PFSK-1 (cell line): ENCODE measurements at regions not wholly inside any gene's neighbourhood (a gene's known extent, or its start where the extent isn't known, plus 50 kb on each side); places are given as distances from the start of the nearest gene placed in this dataset.

Source experiments
- FOXP2 ChIP-seq: optimal IDR thresholded peaks from 2 replicates; pipeline ENCODE3; 2011; ENCODE audit warnings: borderline replicate concordance, control low read depth, inconsistent platforms; ENCODE audit not compliant: insufficient read depth; ENCODE audit errors: extremely low read length, extremely low read depth
- POLR2AphosphoS5 ChIP-seq: IDR thresholded peaks from 2 replicates; pipeline ENCODE4 v1.6.1; 2012; ENCODE audit warnings: low read depth, mild to moderate bottlenecking, control low read depth, low read length, moderate library complexity
- SIN3A ChIP-seq: IDR thresholded peaks from 2 replicates; pipeline ENCODE4 v1.6.1; 2012; ENCODE audit warnings: mild to moderate bottlenecking, low read length, moderate library complexity, borderline replicate concordance; ENCODE audit not compliant: insufficient read depth
- TAF1 ChIP-seq: IDR thresholded peaks from 2 replicates; pipeline ENCODE4 v1.6.1; 2012; ENCODE audit warnings: low read length, control low read depth, borderline replicate concordance; ENCODE audit not compliant: insufficient read depth
- TF ChIP-seq, protein P1 (sequence below), 2 experiments: IDR thresholded peaks; 2 replicates each; pipeline versions ENCODE4 v1.6.1 to v1.8.0; 2011 to 2012; ENCODE audit warnings: low read depth in 2 of 2, low read length in 2 of 2, control low read depth in 1 of 2, inconsistent platforms in 1 of 2, mild to moderate bottlenecking in 1 of 2, moderate library complexity in 1 of 2; ENCODE audit not compliant: insufficient read depth in 1 of 2

DNA sequence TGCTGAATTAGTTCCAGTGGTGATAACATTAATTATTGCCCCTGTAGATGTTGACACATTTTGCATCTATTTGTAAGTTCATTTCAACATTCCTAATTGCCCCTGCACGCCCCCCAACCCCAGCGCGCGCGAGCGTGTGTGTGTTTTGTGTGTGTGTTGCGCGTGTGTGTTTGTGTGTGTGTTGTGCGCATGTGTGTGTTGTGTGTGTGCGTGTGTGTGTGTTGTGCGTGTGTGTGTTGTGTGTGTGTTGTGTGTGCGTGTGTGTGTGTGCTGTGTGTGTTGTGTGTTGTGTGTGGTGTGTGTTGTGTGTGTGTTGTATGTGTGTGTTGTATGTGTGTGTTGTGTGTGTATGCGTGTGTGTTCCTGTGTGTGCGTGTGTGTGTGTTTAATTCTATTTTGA is 245.7 kb upstream of the GMDS start:
- no peak for TF ChIP-seq SIN3A
- TF ChIP-seq FOXP2, result no peak
- TF ChIP-seq, protein P1, sequence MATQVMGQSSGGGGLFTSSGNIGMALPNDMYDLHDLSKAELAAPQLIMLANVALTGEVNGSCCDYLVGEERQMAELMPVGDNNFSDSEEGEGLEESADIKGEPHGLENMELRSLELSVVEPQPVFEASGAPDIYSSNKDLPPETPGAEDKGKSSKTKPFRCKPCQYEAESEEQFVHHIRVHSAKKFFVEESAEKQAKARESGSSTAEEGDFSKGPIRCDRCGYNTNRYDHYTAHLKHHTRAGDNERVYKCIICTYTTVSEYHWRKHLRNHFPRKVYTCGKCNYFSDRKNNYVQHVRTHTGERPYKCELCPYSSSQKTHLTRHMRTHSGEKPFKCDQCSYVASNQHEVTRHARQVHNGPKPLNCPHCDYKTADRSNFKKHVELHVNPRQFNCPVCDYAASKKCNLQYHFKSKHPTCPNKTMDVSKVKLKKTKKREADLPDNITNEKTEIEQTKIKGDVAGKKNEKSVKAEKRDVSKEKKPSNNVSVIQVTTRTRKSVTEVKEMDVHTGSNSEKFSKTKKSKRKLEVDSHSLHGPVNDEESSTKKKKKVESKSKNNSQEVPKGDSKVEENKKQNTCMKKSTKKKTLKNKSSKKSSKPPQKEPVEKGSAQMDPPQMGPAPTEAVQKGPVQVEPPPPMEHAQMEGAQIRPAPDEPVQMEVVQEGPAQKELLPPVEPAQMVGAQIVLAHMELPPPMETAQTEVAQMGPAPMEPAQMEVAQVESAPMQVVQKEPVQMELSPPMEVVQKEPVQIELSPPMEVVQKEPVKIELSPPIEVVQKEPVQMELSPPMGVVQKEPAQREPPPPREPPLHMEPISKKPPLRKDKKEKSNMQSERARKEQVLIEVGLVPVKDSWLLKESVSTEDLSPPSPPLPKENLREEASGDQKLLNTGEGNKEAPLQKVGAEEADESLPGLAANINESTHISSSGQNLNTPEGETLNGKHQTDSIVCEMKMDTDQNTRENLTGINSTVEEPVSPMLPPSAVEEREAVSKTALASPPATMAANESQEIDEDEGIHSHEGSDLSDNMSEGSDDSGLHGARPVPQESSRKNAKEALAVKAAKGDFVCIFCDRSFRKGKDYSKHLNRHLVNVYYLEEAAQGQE (IDR thresholded peaks at IDR 0.05; ENCODE audit: insufficient read depth in 1 of 2, low read depth in 2 of 2, low read length in 2 of 2), result no peak
- no peak for TF ChIP-seq POLR2AphosphoS5
- no peak for TF ChIP-seq TAF1

DNA sequence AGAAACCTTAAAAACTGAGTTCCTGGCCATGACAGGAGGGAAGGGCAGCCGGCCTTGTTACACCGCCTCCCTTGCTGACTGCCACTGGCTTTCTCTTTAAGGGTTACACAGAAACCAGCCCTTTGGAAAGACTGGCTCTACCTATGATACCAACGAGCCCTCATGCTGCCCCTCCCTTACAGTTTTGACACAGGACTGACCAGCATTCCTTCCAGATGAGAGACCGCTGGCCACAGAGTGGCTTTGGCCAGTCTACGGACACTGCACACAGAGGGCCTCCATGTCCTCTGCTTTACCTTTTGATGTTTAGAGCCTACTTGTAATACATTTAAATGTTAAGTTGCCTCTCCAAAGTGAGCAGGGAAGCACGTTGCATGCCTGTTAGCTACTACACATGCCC is 243.2 kb upstream of the GMDS start:
- TF ChIP-seq TAF1 (no peak), POLR2AphosphoS5 (no peak), SIN3A (no peak), FOXP2 (no peak)
- TF ChIP-seq, protein P1 (IDR thresholded peaks at IDR 0.05; ENCODE audit: insufficient read depth in 1 of 2, low read depth in 2 of 2, low read length in 2 of 2), result no peak

DNA sequence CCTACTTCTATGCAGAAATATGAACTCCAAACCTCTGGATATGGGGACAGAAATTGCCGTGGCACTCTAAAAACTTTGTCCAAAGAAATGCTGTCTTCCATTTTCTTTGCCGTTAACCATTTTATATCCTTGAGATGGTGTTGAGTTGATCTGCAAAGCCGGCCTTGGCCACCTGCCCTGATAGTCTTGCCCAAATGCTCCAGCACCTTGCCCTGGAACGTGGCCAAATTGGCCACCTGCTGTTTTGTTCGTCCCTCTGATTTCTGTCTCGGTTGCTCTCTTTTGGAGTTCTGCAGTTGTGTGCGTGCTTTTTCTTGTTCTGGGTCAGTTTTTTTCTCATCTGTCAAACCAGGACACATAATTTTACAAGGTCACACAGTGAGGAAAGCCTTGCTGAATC is 239.7 kb upstream of the GMDS start:
- TF ChIP-seq SIN3A (no peak), POLR2AphosphoS5 (no peak), TAF1 (no peak), FOXP2 (no peak)
- TF ChIP-seq, protein P1 (IDR thresholded peaks at IDR 0.05; ENCODE audit: insufficient read depth in 1 of 2, low read depth in 2 of 2, low read length in 2 of 2), result no peak

DNA sequence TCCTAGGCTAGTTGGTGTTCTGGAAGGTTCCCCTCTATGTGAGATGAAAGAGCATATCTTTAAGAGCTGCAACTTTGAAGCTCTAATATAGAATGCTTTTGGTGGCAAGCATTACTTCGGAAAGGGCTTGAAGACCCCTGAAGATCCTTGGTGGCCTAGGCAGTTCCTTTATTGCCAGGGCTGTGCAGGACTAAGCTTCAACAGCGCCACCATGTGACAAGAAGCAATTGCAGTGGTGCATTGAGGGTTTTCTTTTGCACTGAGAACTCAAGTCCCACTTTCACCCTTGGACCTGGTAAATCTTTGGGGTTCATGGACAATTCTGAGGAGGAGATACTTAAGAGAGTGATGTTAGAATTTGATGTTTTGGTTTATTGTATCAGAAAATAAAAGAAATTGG is 237.4 kb upstream of the GMDS start:
- no peak for TF ChIP-seq POLR2AphosphoS5
- TF ChIP-seq SIN3A, result no peak
- TF ChIP-seq TAF1, result no peak
- TF ChIP-seq, protein P1 (IDR thresholded peaks at IDR 0.05; ENCODE audit: insufficient read depth in 1 of 2, low read depth in 2 of 2, low read length in 2 of 2), result no peak
- TF ChIP-seq FOXP2, result no peak

DNA sequence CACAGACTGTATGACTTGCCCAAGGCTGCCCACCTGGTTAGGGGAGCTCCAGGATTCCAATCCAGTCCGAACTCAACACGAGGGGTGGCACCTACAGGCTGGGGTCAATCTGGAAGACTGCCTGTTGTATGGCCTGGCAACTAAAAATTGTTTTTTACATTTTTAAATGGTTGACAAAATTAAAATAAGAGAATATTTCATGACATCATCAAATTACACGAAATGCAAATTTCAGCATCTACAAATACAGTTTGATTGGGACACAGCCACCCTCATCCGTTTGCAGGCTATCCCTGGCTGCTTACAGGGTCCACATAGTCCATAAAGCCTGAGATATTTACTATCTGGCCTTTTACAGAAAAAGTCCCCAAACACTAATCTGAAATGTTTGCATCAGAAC is 235.9 kb upstream of the GMDS start:
- TF ChIP-seq FOXP2, result no peak
- TF ChIP-seq TAF1, result no peak
- no peak for TF ChIP-seq SIN3A
- TF ChIP-seq, protein P1 (IDR thresholded peaks at IDR 0.05; ENCODE audit: insufficient read depth in 1 of 2, low read depth in 2 of 2, low read length in 2 of 2), result no peak
- TF ChIP-seq POLR2AphosphoS5, result no peak
